ENCODE measurements at regions not wholly inside any gene's neighbourhood (a gene's known extent, or its start where the extent isn't known, plus 50 kb on each side); places are given as distances from the start of the nearest gene placed in this dataset.

DNA sequence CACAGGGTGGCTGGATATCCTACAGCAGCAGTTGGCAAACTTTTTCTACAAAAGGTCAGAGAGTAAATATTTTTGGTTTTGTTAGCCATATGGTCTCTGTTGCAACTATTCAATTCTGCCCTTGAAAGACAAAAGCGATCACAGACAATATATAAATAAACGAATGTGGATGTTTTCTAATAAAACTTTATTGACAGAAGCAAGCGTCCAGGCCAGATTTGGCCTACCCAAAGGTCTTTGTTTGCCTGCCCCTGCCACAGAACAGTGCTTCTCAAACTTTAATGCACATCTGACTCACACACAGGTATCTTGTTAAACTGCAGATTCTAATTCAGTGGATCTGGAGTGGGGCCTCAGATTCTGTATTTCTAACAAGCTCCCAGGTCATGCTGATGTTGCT lies 621.4 kb upstream of the DIPK2B start:
- intact Hi-C loops (cut with micrococcal nuclease; ENCODE audit: unreplicated experiment) (loop anchor here (10.0 kb wide), 1 partner anchor 553 kb away; no protein-coding TSS in a partner anchor), in situ Hi-C loops (cut with HindIII; ENCODE audit: low pct_unique_long_range_greater_than_20kb, low sequenced_read_pairs) (no loop called here)
- POLR2A ChIA-PET = no interaction called here

DNA sequence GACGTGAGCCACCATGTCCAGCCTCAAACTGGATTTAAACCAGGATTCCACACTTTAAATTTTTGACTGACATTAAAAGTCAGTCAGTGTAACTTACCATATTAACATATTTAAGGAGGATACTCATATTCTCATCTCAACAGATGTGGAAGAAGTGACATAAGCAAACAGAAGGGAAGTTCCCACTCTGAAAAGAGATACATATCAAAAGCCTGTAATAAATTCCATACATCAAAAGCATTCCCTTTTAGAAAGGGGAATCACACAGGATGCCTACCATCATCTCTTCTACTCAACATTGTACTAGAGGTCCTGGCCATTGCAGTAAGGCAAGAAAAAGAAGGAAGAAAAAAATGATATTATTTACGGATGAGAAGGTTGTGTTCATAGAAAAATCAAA lies 618.2 kb upstream of the DIPK2B start:
- no peaks in the 10 kb centered on the region for H3K27me3 ChIP-seq (ENCODE audit: control insufficient read depth, insufficient read depth, low read length)
- intact Hi-C loops (cut with micrococcal nuclease; ENCODE audit: unreplicated experiment) (no loop called here), in situ Hi-C loops (cut with HindIII; ENCODE audit: low pct_unique_long_range_greater_than_20kb, low sequenced_read_pairs) (no loop called here)
- DNase-seq (ENCODE audit: low read depth, low spot score) (no peak), ATAC-seq (no peak)
- no peaks in the 10 kb centered on the region for H3K4me1 ChIP-seq (ENCODE audit: control insufficient read depth, insufficient read depth, low read length)
- no TSS peak for BruUV-seq (replicated peaks)
- H3K36me3 ChIP-seq (ENCODE audit: control insufficient read depth, insufficient read depth, low read length) = no peaks in the 10 kb centered on the region; the same call in 1 of the 2 replicates
- H3K27ac ChIP-seq (ENCODE audit: low read length) = no peak overlapping the region
- no peak overlapping the region for H3K4me3 ChIP-seq (ENCODE audit: low read depth in 2 of 2, low read length in 2 of 2)
- H3K9me3 ChIP-seq (ENCODE audit: control insufficient read depth, insufficient read depth, low read depth, low read length) = no peaks in the 10 kb centered on the region
- CTCF ChIA-PET = no interaction called here
- POLR2A ChIA-PET = no interaction called here
- TF ChIP-seq TCF7L2 (IDR thresholded peaks at IDR 0.05; ENCODE audit: low read depth, low read length) (no peak), POLR2AphosphoS5 (IDR thresholded peaks at IDR 0.05; ENCODE audit: low read depth, low read length) (no peak), CTCF (IDR thresholded peaks at IDR 0.05) (no peak), SIN3A (IDR thresholded peaks at IDR 0.05; ENCODE audit: borderline replicate concordance, insufficient read depth, low read depth, low read length) (no peak), REST (IDR thresholded peaks at IDR 0.05; ENCODE audit: insufficient read depth in 1 of 2, low read depth in 2 of 2, low read length in 1 of 2) (no peak)

More for the DNA sequence above, 621.4 kb upstream of the DIPK2B start:
- CTCF ChIA-PET = no interaction called here
- no peak for DNase-seq (ENCODE audit: low read depth, low spot score)
- no TSS peak for BruUV-seq (replicated peaks)
- Histone ChIP-seq H3K9me3 (ENCODE audit: control insufficient read depth, insufficient read depth, low read depth, low read length) (no peaks in the 10 kb centered on the region), H3K4me1 (ENCODE audit: control insufficient read depth, insufficient read depth, low read length) (peaks cover 9% of the 10 kb centered on the region), H3K36me3 (ENCODE audit: control insufficient read depth, insufficient read depth, low read length) (no peaks in the 10 kb centered on the region; the same call in 1 of the 2 replicates), H3K27me3 (ENCODE audit: control insufficient read depth, insufficient read depth, low read length) (no peaks in the 10 kb centered on the region), H3K4me3 (ENCODE audit: low read depth in 2 of 2, low read length in 2 of 2) (no peak overlapping the region), H3K27ac (ENCODE audit: low read length) (no peak overlapping the region)
- TF ChIP-seq CTCF (IDR thresholded peaks at IDR 0.05) (no peak), SIN3A (IDR thresholded peaks at IDR 0.05; ENCODE audit: borderline replicate concordance, insufficient read depth, low read depth, low read length) (no peak), REST (IDR thresholded peaks at IDR 0.05; ENCODE audit: insufficient read depth in 1 of 2, low read depth in 2 of 2, low read length in 1 of 2) (no peak), TCF7L2 (IDR thresholded peaks at IDR 0.05; ENCODE audit: low read depth, low read length) (no peak), POLR2AphosphoS5 (IDR thresholded peaks at IDR 0.05; ENCODE audit: low read depth, low read length) (no peak)
- ATAC-seq = no peak

All from Panc1 (cell line).